LNCaP clone FGC (cell line): ENCODE measurements at regions not wholly inside any gene's neighbourhood (a gene's known extent, or its start where the extent isn't known, plus 50 kb on each side); places are given as distances from the start of the nearest gene placed in this dataset.

ENCODE experiments used
- DNase-seq: peaks from one replicate; pipeline ENCODE4 v3.0.0-alpha.2; 2011; ENCODE audit warnings: low read depth
- H3K4me3 ChIP-seq: 2 replicates; pipeline ENCODE4 v1.5.1; 2011; ENCODE audit warnings: mild to moderate bottlenecking, low read depth, low read length, control low read depth
- TF ChIP-seq, protein P1 (sequence below): IDR thresholded peaks from 2 replicates; pipeline ENCODE4 v1.5.1; 2012; ENCODE audit warnings: mild to moderate bottlenecking; ENCODE audit not compliant: control insufficient read depth, insufficient read depth; ENCODE audit errors: extremely low read depth

DNA sequence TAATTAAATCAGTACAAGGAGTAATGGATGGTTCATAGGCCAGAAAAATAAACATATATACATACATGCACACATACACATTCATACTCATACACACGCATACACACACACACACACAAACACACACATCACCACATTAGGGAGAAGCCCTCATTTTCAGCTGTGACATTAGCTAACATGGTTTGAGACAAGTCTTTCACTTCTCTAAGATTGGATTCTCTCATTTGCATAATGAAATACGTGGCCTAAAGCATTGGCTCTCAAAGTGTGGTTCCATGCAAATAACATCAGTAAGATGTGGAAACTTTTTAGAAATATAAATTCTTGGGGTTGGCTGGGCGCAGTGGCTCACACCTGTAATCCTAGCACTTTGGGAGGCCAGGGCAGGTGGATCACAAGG, 452.6 kb downstream of the TAFA4 start:
- DNase-seq = no peak
- H3K4me3 ChIP-seq = no peak overlapping the region
- TF ChIP-seq, protein P1, sequence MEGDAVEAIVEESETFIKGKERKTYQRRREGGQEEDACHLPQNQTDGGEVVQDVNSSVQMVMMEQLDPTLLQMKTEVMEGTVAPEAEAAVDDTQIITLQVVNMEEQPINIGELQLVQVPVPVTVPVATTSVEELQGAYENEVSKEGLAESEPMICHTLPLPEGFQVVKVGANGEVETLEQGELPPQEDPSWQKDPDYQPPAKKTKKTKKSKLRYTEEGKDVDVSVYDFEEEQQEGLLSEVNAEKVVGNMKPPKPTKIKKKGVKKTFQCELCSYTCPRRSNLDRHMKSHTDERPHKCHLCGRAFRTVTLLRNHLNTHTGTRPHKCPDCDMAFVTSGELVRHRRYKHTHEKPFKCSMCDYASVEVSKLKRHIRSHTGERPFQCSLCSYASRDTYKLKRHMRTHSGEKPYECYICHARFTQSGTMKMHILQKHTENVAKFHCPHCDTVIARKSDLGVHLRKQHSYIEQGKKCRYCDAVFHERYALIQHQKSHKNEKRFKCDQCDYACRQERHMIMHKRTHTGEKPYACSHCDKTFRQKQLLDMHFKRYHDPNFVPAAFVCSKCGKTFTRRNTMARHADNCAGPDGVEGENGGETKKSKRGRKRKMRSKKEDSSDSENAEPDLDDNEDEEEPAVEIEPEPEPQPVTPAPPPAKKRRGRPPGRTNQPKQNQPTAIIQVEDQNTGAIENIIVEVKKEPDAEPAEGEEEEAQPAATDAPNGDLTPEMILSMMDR = no peak

DNA sequence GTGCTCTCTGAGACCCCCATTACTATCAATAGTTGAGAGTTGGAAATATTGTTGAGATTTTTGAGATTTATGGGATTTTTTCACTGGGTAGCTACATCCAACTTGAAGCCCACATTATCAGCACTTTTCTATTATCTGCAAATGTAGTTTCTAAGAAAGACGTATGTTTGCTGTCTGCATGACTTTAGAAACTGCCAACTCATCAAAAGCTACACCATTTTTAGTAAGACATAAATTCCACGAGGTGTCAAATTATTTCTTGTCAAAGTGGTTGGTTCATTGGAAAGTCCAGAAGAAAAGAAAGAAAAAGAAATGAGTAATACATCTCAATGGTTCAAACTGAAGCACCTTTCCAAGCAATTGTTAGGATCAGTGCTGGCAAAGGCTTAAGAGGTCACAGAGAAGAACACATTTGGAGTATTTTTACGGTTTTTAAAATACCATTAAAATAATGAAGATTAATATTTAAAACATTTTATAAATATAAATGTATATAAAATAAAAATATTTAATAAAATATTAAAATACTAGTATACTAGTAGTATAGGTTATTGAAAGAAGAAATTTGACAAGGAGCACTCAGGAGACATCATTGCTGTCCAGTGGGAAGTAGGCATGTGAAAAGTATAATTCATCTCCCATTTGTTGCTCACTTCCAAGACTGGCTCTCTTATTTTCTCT, 463.5 kb downstream of the TAFA4 start:
- H3K4me3 ChIP-seq = no peak overlapping the region
- TF ChIP-seq, protein P1 = no peak
- DNase-seq = no peak

DNA sequence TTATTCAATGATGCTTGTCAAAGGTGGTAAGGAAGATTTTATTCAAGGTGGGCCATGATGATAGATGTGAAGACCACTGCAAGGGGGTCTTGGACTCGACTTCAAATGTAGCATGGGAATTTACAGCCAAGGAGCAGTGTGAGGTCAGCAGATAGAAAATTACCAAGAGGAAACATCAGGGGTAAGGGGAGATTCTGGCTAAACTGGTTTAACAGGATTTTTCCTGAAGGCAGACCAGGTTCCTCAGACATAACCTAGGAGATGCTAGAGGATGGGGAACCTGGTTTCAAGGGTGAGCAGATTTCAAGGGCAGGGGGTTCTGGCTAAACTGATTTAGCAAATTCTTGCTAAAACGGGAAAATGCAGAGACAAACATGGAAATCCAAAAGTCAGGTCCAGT, 464.9 kb downstream of the TAFA4 start:
- peak; percentile 54 for DNase-seq
- H3K4me3 ChIP-seq = no peak overlapping the region
- TF ChIP-seq, protein P1 = no peak

DNA sequence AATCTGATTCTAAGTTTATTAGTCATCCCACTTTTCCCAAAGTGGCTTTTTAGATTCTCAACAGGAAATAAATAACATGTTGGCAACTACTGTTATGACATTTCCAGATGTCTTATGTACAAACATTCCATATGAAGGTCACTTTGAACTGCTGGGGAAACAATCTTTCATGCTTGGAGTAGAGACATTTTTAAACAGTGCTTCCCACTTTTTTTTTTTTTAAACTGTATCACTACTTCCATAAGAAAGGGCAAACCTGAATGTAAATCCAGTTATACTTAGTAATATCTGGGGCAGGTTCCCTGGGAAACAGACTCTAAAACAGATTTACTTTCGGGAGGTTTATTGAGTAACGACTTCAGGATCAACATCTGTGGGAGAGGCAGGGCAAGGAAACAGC, 473.8 kb downstream of the TAFA4 start:
- no peak for DNase-seq
- TF ChIP-seq, protein P1 = no peak
- H3K4me3 ChIP-seq = no peak overlapping the region

DNA sequence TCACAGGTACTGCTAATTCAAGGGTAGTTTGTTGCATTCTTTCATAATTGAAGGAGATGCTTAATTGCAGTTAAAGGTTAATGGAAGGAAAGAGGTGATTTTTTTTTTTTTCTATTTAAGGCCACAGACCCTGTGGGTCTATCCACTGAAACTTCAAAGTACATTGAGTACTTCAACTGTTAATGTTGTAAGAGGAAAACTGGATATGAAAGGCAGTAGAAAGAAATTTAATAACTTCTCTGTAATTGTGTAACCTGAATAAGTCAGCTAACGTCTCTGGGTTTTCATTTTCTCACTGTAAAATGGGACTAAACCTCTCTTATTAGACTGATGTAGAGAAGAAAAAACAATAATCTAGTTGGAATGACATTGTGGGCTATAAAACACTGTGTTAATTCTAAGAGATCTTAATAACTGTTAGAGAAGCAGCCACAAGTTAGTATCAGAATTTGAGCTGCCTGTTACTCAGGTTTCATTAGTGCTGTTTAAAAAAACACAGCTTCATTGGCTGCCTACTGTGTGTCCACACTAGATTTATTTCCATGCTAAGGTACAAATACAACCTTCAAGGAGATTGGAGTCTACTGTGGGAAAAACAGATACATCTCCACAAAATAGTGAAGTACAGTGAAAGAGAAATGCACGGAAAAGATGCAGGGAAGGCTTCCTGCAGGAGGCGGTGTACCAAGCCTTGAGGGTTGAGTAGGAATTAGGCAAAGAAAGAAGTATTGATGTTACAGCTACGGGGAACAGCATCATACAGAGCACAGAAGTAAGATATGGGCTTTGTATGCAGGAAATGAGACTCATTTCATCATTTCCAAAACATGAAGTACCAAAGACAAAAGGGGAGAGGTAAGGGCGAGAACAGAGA, 483.6 kb downstream of the TAFA4 start:
- TF ChIP-seq, protein P1 = no peak
- DNase-seq = no peak
- H3K4me3 ChIP-seq = no peak overlapping the region

DNA sequence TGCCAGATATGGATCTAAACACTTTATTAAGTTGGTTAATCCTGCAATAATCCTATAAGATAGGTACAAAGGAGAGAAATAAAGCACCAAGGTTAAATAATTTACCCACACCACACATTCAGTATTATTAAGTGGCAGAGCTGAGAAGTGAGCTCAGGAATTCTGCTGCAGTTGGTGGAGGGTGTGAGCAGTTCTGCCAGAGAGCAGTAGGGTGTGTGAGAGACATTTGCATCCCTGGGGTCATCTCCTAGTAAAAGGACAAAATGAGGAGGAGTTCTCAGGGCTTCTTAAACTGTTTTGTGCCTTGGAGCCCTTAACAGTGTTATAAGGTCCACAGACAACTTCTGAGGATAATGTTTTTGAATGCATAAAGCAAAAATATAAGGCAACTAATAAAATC, 484.5 kb downstream of the TAFA4 start:
- DNase-seq = no peak
- H3K4me3 ChIP-seq = no peak overlapping the region
- TF ChIP-seq, protein P1 = no peak

DNA sequence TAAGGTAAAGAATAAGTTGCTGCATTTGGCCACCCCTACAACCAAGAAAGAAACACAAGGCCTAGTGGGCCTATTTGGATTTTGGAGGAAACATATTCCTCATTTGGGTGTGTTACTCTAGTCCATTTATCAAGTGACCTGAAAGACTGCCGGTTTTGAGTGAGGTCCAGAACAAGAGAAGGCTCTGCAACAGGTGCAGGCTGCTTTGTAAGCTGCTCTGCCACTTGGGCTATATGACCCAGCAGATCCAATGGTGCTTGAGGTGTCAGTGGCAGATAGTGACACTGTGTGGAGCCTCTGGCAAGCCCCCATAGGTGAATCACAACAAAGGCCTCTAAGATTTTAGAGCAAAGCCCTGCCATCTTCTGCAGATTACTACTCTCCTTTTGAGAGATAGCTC, 491.3 kb downstream of the TAFA4 start:
- H3K4me3 ChIP-seq = no peak overlapping the region
- TF ChIP-seq, protein P1 = no peak
- DNase-seq = no peak
